Astrocyte of the cerebellum (primary cell): ENCODE measurements at regions not wholly inside any gene's neighbourhood (a gene's known extent, or its start where the extent isn't known, plus 50 kb on each side); places are given as distances from the start of the nearest gene placed in this dataset.

ENCODE experiments used
- DNase-seq: peaks from one replicate; pipeline ENCODE4 v3.0.0-alpha.2; 2011; ENCODE audit warnings: low read depth
- H3K4me3 ChIP-seq: 2 replicates; pipeline ENCODE4 v1.5.1; 2011; ENCODE audit warnings: mild to moderate bottlenecking, low read depth, low read length, moderate library complexity
- CTCF ChIP-seq: IDR thresholded peaks from 2 replicates; pipeline ENCODE4 v1.5.1; 2012; ENCODE audit warnings: low read length, low read depth, moderate library complexity, mild to moderate bottlenecking; ENCODE audit errors: missing control alignments
- in situ Hi-C: cut with HindIII; loops from 2 replicates; pipeline ENCODE4 v1.10.0; 2017; ENCODE audit warnings: low sequenced_read_pairs

DNA sequence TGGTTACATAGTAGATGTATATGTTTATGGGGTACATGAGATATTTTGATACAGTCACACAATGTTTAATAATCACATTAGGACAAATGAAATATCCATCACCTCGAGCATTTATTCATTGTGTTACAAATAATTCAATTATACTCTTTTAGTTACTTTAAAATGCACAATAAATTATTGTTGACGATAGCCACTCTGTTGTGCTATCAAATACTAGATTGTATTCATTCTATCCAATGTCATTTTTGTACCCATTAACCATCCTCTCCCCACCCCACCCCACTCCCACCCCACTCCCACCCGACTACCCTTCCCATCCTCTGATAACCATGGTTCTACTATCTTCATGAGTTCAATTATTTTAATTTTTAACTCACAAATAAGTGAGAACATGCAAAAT is 585.4 kb downstream of the CDH26 start:
- TF ChIP-seq CTCF, result no peak
- in situ Hi-C loops, result no loop called here
- no peak for DNase-seq
- no peak overlapping the region for H3K4me3 ChIP-seq

DNA sequence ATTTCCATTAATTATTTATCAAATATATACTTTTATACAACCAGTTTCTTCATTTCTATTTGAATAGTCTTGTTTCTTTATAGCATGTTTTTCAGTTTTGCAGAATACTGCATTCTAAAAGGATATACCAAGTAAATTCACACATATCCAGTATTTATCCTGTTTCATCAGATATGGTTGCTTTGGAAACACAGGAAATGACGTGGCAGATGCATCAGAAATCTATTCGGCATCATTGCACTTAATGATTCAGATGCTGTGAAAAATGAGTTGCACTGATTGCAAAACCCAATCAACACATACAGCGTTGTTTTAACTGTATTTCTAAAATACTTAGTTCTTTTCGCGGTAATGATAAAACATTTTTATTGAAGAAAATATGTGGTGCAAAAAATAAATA is 594.9 kb downstream of the CDH26 start:
- DNase-seq, result no peak
- H3K4me3 ChIP-seq, result no peak overlapping the region
- in situ Hi-C loops, result no loop called here
- TF ChIP-seq CTCF, result no peak

DNA sequence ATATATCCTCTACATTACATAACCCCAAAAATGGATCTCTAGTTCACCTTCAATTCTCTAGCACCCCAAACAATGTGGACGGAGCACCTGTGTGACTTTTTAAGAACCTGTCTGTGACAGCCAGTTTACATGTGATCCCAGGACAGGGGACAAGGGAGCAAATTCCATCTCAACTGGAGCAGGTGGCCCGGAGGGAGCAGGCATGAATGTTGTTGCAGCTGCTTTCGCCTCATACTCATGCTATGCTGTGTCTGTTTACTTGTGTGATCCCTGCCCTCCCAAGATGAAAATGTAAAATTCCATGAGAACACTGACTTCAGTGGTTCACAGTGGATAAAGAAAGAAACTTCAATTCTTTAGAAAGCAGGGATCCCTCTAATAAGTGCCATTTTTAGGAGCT is 600.3 kb downstream of the CDH26 start:
- in situ Hi-C loops, result no loop called here
- TF ChIP-seq CTCF, result no peak
- DNase-seq, result no peak
- H3K4me3 ChIP-seq, result no peak overlapping the region

GRCh38 chr20:60559462-60559861 is 601.2 kb downstream of the CDH26 start:
- no peak for DNase-seq
- in situ Hi-C loops, result no loop called here
- no peak overlapping the region for H3K4me3 ChIP-seq
- no peak for TF ChIP-seq CTCF

- no peak for DNase-seq
- no peak overlapping the region for H3K4me3 ChIP-seq
- in situ Hi-C loops, result no loop called here
- no peak for TF ChIP-seq CTCF
Observed at GRCh38 chr20:60561052-60561451, 602.8 kb downstream of the CDH26 start.

DNA sequence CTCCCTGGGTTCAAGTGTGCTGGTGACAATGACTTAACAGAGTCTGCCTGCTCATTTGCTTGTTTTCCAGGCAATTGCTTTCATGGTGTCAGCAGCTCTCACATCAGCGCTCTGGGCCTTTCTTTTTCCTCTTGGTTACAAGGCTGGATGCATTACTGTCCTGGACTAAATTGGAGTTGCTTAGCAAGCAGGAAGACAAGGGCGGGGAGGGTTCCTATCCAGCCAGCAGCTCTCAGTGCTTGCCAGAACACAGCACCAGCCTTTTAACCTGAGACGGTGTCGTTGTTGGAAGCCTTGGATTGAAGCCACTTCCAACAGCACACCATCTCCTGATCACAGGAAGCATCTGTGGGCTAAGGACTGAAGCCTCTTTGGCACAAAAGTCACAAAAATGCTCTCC is 606.9 kb downstream of the CDH26 start:
- no peak for DNase-seq
- no peak for TF ChIP-seq CTCF
- in situ Hi-C loops, result no loop called here
- no peak overlapping the region for H3K4me3 ChIP-seq

DNA sequence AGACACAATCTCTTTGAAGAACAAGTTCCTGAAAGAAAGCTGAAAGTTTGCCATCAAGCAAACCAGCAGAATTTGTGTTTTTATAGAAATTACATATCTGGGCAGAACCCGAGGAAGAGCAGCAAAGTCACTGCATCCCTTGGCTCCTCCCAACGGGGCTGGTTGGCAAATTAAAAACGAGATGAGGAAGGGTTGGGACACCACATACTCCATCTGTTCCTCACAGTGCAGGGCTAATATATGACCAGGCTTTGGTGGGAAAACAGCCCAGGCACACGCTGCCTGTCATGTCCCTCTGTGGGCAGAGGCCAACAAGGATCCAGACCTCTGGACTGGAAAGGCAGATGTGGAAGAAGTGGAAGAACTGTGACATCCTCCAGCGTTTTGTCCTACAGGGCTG is 607.3 kb downstream of the CDH26 start:
- no peak for TF ChIP-seq CTCF
- no peak overlapping the region for H3K4me3 ChIP-seq
- in situ Hi-C loops, result no loop called here
- DNase-seq, result no peak
